ENCODE measurements at regions not wholly inside any gene's neighbourhood (a gene's known extent, or its start where the extent isn't known, plus 50 kb on each side); places are given as distances from the start of the nearest gene placed in this dataset.

DNA sequence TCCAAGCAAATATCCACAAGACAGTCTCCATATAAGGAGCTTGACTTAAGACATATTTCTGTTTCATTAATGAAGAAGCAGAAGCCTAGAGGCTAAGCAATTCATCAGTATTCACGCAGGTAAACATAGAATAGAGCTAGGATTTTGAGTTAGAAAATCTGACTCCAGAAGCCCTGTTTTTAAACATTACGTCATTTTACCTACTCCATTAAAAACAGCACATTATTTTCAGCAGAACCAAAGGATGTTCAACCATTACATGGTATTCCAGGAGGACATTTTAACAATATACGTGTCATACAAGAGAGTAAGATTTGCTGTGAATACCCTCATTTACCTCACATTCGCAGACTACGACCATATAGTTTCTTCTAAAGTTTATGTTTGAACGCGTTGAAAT is 403.3 kb upstream of the TRAM1L1 start:
- Mint-ChIP-seq H3K9me3 (no peaks in the 10 kb centered on the region), H3K36me3 (ENCODE audit: low read depth) (no peaks in the 10 kb centered on the region), H3K27ac (no peak overlapping the region), H3K4me3 (no peak overlapping the region), H3K4me1 (no peaks in the 10 kb centered on the region), H3K27me3 (no peaks in the 10 kb centered on the region)
- ChIA-PET CTCF (no interaction called here), POLR2A (no interaction called here)
- no peak for DNase-seq

DNA sequence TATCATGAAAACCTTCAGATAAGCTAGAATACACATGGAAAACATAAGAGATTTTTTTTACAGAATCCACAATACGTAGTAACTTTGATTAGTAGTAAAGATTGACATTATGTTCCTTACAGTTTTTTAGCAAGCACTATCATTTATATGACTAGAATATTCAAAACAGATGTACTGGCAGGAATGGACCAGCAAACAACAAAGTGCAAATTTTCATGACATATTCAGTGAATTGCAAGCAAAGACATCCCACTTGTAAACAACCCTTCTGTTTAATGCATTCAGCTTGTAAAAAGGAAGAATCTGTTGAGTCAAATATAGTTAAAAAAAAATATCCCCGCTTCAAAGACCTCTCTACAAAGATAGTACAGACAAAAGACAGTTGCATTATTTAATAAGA is 403.7 kb upstream of the TRAM1L1 start:
- CTCF ChIA-PET, result no interaction called here

DNA sequence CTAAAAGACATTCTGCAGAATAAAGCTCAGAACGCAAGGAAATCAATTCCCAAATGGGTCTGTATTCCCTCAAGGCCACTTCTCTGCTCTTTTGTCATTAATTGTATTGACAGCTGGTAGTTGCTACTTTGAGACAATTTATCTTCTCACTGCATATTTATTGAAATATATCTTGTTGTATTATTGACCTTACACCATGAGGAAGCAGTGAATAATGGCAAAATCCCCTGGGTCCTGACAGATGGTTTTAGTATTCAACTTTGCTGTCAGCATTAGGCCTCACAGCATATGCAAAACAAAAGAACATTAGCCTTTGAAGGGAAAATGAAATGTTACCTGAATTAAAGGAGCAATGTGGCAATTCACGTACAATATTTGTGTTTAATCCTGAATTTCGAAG is 406.1 kb upstream of the TRAM1L1 start:
- no peak overlapping the region for H3K27ac Mint-ChIP-seq
- CTCF ChIA-PET, result no interaction called here
- no peak for DNase-seq
- H3K36me3 Mint-ChIP-seq (ENCODE audit: low read depth), result no peaks in the 10 kb centered on the region
- no peaks in the 10 kb centered on the region for H3K27me3 Mint-ChIP-seq
- no peaks in the 10 kb centered on the region for H3K9me3 Mint-ChIP-seq
- POLR2A ChIA-PET, result no interaction called here
- no peaks in the 10 kb centered on the region for H3K4me1 Mint-ChIP-seq
- no peak overlapping the region for H3K4me3 Mint-ChIP-seq

More for the DNA sequence above, 403.7 kb upstream of the TRAM1L1 start:
- H3K36me3 Mint-ChIP-seq (ENCODE audit: low read depth), result no peaks in the 10 kb centered on the region
- no peaks in the 10 kb centered on the region for H3K27me3 Mint-ChIP-seq
- POLR2A ChIA-PET, result no interaction called here
- H3K27ac Mint-ChIP-seq, result no peak overlapping the region
- H3K9me3 Mint-ChIP-seq, result no peaks in the 10 kb centered on the region
- H3K4me3 Mint-ChIP-seq, result no peak overlapping the region
- no peaks in the 10 kb centered on the region for H3K4me1 Mint-ChIP-seq
- DNase-seq, result no peak

DNA sequence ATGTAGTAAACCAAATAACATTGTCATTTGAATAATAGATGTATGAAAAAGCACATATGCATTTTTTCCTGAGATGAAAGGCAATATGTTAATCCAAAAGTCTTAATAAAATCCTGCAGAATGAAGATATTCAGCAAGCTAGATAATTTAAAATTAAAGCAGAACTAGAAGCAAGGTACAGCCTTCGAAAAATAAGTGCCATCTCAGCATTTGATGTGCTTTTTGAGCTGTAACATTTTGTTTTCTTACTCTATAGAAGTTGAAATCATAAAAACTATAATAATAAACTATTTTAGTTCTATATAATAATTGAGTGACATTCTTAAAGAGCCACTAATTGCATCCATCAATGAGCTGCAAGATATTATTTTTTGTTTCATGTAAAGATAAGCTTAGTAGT is 410.4 kb upstream of the TRAM1L1 start:
- no peak for DNase-seq
- Mint-ChIP-seq H3K36me3 (ENCODE audit: low read depth) (no peaks in the 10 kb centered on the region), H3K27ac (no peak overlapping the region), H3K27me3 (no peaks in the 10 kb centered on the region), H3K4me3 (no peak overlapping the region), H3K9me3 (no peaks in the 10 kb centered on the region), H3K4me1 (no peaks in the 10 kb centered on the region)
- ChIA-PET CTCF (no interaction called here), POLR2A (no interaction called here)

DNA sequence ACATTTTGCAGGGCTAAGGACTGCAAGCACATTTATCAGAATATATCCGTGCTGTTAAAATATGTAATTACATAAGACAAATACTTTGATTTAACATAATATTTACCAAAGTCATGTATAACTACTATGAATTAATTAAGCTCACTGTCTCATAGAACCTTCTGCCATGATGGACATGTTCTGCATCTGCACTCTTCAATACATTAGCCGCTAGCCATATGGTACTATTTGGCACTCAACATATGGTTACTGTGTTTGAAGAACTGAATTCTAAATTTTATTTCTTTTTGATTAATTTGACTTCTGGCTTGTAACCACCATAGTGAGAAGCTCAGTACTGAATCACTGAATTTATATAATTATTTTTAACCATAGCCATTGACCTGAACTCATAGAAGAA is 427.0 kb upstream of the TRAM1L1 start:
- Mint-ChIP-seq H3K4me3 (no peak overlapping the region), H3K36me3 (ENCODE audit: low read depth) (no peaks in the 10 kb centered on the region), H3K27ac (no peak overlapping the region), H3K4me1 (no peaks in the 10 kb centered on the region), H3K27me3 (no peaks in the 10 kb centered on the region), H3K9me3 (no peaks in the 10 kb centered on the region)
- no peak for DNase-seq
- ChIA-PET CTCF (no interaction called here), POLR2A (no interaction called here)

DNA sequence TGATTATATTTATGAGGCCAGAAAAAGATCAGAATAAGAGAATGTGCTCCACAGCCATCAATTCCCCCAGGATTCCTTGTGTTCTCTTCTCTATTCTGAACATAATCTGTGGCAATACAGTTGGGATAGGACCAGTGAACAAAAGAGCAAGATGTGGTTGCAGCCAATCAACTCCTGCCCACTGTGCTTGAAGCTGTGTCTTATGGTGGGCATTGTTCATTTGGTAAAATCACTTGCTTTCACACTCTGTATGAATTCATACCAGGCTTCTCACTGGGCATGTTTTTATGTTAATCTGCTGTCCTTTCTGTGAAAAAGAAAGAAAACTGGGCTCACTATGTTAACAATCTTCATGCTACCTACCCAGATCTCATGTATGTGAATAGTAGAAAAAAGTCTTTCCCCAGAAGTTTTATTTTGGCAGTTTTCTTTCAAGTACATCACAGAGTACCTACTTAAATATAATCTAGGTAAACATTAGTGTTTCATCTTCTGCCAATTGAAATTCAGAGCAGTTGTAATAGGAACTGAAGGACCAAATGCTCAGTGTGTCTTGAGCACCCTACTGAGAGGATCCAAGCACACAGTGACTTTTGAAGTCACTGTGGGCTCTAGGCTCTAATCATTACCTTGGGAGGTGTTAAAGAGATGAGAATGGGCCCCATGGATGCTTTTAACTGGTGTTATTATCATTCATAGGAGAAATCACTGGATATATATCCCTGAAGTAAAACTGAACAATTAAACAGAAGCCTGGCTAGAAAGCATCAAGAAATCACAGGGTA is 429.2 kb upstream of the TRAM1L1 start:
- Mint-ChIP-seq H3K36me3 (ENCODE audit: low read depth) (no peaks in the 10 kb centered on the region), H3K9me3 (peaks cover 2% of the 10 kb centered on the region), H3K4me3 (no peak overlapping the region), H3K27ac (no peak overlapping the region), H3K4me1 (no peaks in the 10 kb centered on the region), H3K27me3 (no peaks in the 10 kb centered on the region)
- DNase-seq, result no peak
- ChIA-PET POLR2A (no interaction called here), CTCF (no interaction called here)

DNA sequence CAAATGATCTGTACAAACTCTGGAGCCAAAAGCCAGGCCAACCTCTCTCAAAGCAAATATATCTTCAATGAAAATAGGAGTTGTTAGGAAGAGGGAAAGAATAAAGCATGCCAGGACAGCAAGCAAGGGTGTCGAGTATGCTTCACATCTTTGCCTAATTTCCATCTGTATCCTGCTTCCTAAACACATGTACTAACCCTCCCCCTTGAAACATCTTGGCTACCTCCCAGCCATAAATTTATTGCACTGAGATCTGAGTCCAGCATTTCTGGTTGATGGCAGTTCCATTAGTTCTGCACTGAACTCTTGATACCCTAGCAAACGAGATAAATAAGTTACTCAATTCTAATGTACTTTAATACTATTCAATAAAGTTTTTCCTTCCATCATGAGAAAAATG is 430.5 kb upstream of the TRAM1L1 start:
- Mint-ChIP-seq H3K9me3 (peaks cover 5% of the 10 kb centered on the region), H3K36me3 (ENCODE audit: low read depth) (no peaks in the 10 kb centered on the region), H3K4me3 (no peak overlapping the region), H3K27me3 (no peaks in the 10 kb centered on the region), H3K27ac (no peak overlapping the region), H3K4me1 (no peaks in the 10 kb centered on the region)
- CTCF ChIA-PET, result no interaction called here
- POLR2A ChIA-PET, result no interaction called here
- no peak for DNase-seq

DNA sequence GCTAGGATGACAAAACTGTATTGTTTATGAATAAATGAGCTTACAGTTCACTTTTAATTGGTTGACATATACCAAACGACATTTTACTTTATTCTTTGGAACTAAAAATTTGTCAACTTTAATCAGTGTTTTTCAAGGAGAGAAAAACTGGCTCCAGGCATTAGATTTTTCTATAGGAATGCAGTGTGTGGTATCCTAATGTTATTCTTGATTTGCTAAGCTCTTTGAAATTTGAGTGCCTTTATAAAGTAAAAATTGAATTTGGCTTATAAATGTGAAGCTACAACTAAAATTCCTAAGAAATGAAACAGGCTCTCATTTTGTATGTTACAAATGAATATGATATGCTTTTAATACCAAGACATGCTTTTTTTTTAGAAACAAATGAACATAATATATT is 442.2 kb upstream of the TRAM1L1 start:
- Mint-ChIP-seq H3K27me3 (no peaks in the 10 kb centered on the region), H3K4me1 (no peaks in the 10 kb centered on the region), H3K9me3 (no peaks in the 10 kb centered on the region), H3K36me3 (ENCODE audit: low read depth) (no peaks in the 10 kb centered on the region), H3K27ac (no peak overlapping the region), H3K4me3 (no peak overlapping the region)
- no peak for DNase-seq
- ChIA-PET CTCF (no interaction called here), POLR2A (no interaction called here)

DNA sequence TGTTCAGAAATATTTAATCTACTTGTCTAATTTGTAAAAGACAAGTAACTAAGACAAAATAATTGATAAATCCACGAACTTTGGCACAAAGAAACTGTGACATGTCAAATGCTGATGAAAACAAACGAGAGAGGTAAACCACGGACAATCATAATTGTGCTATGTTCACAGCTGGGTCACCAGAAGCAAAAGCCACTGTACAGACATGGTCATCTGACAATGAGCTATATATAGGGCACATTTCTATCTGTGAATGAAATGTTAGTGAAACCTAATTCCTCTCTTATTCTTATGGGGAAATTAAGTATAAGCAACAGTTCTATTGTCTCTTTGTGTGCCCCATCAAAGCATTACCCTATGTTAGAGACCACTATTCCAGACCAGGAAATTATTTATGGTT is 444.0 kb upstream of the TRAM1L1 start:
- H3K27me3 Mint-ChIP-seq, result no peaks in the 10 kb centered on the region

DNA sequence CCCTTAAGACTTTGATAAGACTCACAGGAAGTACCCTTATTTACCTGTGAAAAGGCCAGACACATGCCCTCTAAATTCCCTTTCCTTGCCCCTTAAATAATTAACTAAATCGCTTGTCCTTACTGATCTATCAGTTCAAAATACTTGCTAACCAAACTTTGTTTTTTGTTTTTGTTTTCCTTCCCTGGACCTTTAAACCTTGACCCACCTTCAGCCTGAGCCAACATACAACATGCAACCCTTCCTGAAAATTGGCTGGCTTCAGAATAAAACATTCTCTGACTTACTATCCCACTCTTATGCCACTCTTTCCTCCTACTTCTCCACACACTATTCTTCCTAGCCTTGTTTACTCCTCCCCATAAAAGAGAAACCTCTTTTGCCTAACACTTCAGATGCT is 448.1 kb upstream of the TRAM1L1 start:
- Mint-ChIP-seq H3K4me3 (no peak overlapping the region), H3K27ac (no peak overlapping the region), H3K9me3 (no peaks in the 10 kb centered on the region), H3K4me1 (no peaks in the 10 kb centered on the region), H3K27me3 (no peaks in the 10 kb centered on the region), H3K36me3 (ENCODE audit: low read depth) (no peaks in the 10 kb centered on the region)
- CTCF ChIA-PET, result no interaction called here
- POLR2A ChIA-PET, result no interaction called here
- no peak for DNase-seq

More for the DNA sequence above, 444.0 kb upstream of the TRAM1L1 start:
- ChIA-PET CTCF (no interaction called here), POLR2A (no interaction called here)
- no peak for DNase-seq
- Mint-ChIP-seq H3K9me3 (no peaks in the 10 kb centered on the region), H3K27ac (no peak overlapping the region), H3K4me1 (no peaks in the 10 kb centered on the region), H3K4me3 (no peak overlapping the region), H3K36me3 (ENCODE audit: low read depth) (no peaks in the 10 kb centered on the region)

DNA sequence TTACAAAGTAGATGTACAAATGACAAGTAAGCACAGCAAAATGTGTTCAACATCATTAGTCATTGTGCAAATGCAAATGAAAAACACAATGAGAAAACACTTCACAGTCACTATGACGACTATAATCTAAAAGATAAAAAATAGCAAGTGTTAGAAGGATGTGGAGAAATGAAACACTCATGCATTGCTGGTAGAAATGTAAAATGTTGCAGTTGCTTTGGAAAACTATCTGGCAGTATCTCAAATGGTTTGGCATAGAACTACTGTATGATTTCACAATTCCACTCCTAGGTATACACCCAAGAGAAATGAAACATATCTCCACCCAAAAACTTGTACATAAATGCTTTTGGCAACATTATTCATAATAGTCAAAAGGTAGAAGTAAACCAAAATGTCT is 459.7 kb upstream of the TRAM1L1 start:
- H3K27ac Mint-ChIP-seq, result no peak overlapping the region
- no peaks in the 10 kb centered on the region for H3K9me3 Mint-ChIP-seq
- CTCF ChIA-PET, result no interaction called here
- POLR2A ChIA-PET, result no interaction called here
- no peaks in the 10 kb centered on the region for H3K27me3 Mint-ChIP-seq
- no peak for DNase-seq
- H3K4me1 Mint-ChIP-seq, result no peaks in the 10 kb centered on the region
- H3K4me3 Mint-ChIP-seq, result no peak overlapping the region
- no peaks in the 10 kb centered on the region for H3K36me3 Mint-ChIP-seq (ENCODE audit: low read depth)

DNA sequence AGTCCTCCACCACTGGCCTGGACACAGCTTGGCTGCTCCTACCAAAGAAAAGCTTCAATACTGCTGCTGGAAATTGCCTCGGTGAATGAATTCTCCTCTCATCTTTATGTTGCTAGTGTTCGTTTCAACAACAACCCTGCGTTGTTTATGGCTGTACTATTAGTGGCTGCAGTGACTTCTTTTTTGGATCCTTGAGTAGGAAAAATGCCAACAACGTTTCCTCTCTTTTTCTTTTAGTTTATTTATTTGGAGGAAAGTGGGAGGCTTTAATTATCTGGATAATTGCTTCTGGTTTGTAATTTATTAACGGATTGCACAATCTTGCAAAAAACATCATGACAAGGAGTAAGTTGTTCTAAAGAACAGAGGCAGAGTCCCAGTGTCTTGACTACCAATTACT is 464.1 kb upstream of the TRAM1L1 start:
- Mint-ChIP-seq H3K27ac (no peak overlapping the region), H3K36me3 (ENCODE audit: low read depth) (no peaks in the 10 kb centered on the region), H3K4me1 (no peaks in the 10 kb centered on the region), H3K27me3 (no peaks in the 10 kb centered on the region), H3K4me3 (no peak overlapping the region), H3K9me3 (no peaks in the 10 kb centered on the region)
- POLR2A ChIA-PET, result no interaction called here
- CTCF ChIA-PET, result no interaction called here
- no peak for DNase-seq

DNA sequence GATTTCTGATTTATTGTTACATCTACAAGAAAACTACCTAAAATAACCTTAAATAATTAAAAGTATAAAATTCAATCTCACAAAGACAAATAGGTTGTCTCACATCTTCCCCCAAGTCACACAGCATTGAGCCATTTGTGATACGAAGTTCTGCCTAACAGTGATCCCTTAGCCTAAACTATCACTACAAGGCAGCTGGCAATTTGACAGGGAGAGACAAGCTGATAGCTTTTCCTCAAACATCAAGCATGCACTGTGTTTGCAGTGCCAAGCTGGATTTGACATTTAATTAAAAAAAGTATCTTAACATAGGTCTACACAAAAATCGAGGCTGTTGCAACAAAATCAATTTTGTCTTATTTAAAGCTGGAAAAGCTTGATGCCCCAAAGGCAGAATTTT is 464.7 kb upstream of the TRAM1L1 start:
- POLR2A ChIA-PET, result no interaction called here
- Mint-ChIP-seq H3K4me1 (no peaks in the 10 kb centered on the region), H3K27ac (no peak overlapping the region), H3K27me3 (no peaks in the 10 kb centered on the region), H3K4me3 (no peak overlapping the region), H3K36me3 (ENCODE audit: low read depth) (no peaks in the 10 kb centered on the region), H3K9me3 (no peaks in the 10 kb centered on the region)
- CTCF ChIA-PET, result no interaction called here
- DNase-seq, result no peak

DNA sequence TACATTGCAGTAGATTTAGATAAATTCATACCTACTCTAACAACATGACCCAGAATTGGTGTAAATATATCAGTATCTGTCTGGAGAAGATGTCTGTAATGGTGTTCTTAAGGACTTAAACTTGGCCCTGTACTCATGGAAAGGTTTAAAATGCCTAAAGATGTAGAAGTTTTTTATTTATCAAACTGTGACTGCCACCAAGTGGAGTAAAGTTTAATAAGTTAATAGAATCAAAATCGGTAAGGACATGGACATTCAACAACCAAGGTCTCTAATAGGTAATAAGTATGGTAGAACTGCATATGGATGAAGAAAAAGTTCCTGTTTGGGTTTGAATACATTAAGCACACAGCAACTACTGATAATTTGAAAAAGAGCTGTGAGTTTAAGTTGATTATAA is 474.0 kb upstream of the NDST3 start:
- no peaks in the 10 kb centered on the region for H3K36me3 Mint-ChIP-seq (ENCODE audit: low read depth)
- H3K9me3 Mint-ChIP-seq, result no peaks in the 10 kb centered on the region
- ChIA-PET POLR2A (no interaction called here), CTCF (no interaction called here)
- no peak overlapping the region for H3K27ac Mint-ChIP-seq
- H3K4me1 Mint-ChIP-seq, result no peaks in the 10 kb centered on the region
- DNase-seq, result no peak
- no peaks in the 10 kb centered on the region for H3K27me3 Mint-ChIP-seq
- H3K4me3 Mint-ChIP-seq, result no peak overlapping the region

DNA sequence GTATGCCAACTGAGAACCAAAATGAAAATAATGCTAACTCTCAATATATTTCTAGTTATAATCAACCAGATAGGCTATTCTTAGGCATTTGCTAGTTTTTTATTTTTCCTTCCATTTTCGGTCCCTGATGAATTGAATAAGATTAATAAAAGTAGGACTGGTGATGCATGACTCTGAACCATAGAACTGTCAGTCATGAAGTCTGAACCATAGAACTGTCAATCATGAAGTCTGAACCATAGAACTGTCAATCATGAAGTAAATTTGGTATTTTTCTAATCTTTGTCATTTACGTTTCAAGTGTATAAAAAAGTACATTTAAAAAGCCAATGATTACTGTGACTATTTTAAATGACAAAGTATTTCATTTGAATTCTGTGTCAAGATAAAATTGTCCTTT is 460.2 kb upstream of the NDST3 start:
- H3K27me3 Mint-ChIP-seq, result no peaks in the 10 kb centered on the region
- no peak overlapping the region for H3K27ac Mint-ChIP-seq
- no peaks in the 10 kb centered on the region for H3K36me3 Mint-ChIP-seq (ENCODE audit: low read depth)
- DNase-seq, result no peak
- ChIA-PET POLR2A (no interaction called here), CTCF (no interaction called here)
- no peak overlapping the region for H3K4me3 Mint-ChIP-seq
- no peaks in the 10 kb centered on the region for H3K4me1 Mint-ChIP-seq
- H3K9me3 Mint-ChIP-seq, result peaks cover 4% of the 10 kb centered on the region

All from activated CD4-positive, alpha-beta memory T cell treated with anti-CD3 and anti-CD28 coated beads, Interleukin-2, amount 10 ng/mL, durations not matched to agents 7 days and 5 days (primary cell).